ENCODE measurements at regions not wholly inside any gene's neighbourhood (a gene's known extent, or its start where the extent isn't known, plus 50 kb on each side); places are given as distances from the start of the nearest gene placed in this dataset.
"Not testable (repeated sequence)": the region's sequence is repeated elsewhere in the genome, so short reads cannot be mapped to it uniquely, and the experiment has no call there.

DNA sequence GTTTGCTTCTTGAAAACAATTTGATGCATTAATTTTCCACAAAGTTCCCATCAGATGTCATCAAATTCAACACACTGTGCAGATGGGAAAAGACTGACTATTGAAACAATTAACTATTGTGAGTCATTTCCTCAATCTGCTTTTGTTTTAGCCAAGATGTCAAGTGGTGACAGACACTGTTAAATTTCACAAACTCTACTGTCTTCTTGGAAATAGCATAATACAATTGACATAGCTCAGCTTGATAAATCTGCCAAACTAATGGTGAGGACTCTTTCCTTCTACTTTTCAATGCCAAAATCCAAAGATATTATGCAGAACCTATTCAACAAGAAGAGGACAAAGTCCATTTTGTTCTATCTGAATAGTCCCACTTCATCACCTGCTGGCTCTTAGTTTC, 242.3 kb downstream of the CAAP1 start:
- no peaks in the 10 kb centered on the region for H3K27me3 ChIP-seq (ENCODE audit: control insufficient read depth, insufficient read depth, low read length)
- no peak overlapping the region for H3K9ac ChIP-seq (ENCODE audit: low read length)
- no peak overlapping the region for H3K27ac ChIP-seq (ENCODE audit: low read depth, low read length)
- no peak overlapping the region for H3K4me3 ChIP-seq (ENCODE audit: low read length)
- no peaks in the 10 kb centered on the region for H3K36me3 ChIP-seq (ENCODE audit: control insufficient read depth, insufficient read depth, low read length)
- no peaks in the 10 kb centered on the region for H3K4me1 ChIP-seq (ENCODE audit: control insufficient read depth, insufficient read depth, low read length)

- no peaks in the 10 kb centered on the region for H3K27me3 ChIP-seq (ENCODE audit: control insufficient read depth, insufficient read depth, low read length)
- H3K4me3 ChIP-seq (ENCODE audit: low read length), result no peak overlapping the region
- H3K36me3 ChIP-seq (ENCODE audit: control insufficient read depth, insufficient read depth, low read length), result no peaks in the 10 kb centered on the region
- no peak overlapping the region for H3K9ac ChIP-seq (ENCODE audit: low read length)
- H3K4me1 ChIP-seq (ENCODE audit: control insufficient read depth, insufficient read depth, low read length), result no peaks in the 10 kb centered on the region
- no peak overlapping the region for H3K27ac ChIP-seq (ENCODE audit: low read depth, low read length)
Measured at GRCh38 chr9:26643826-26644225, 248.8 kb downstream of the CAAP1 start.

DNA sequence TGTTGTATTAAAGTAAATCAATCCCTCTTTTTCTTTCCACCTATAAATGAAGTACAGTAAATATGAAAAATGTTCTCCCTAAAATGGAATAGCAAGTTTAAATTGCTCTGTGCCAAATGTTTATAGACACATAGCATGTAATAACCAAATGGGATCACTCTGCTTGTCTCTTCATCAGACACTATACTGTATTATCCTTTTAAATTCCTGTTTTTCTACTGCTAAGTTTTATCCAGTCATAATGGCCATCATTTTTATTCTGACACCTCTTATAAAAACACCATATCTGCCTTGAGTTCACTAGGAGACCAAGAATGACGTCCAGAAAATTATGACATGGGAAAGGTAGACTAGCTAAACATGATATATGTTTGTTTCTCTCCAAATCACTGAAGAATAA, 252.8 kb downstream of the CAAP1 start:
- no peaks in the 10 kb centered on the region for H3K36me3 ChIP-seq (ENCODE audit: control insufficient read depth, insufficient read depth, low read length)
- no peak overlapping the region for H3K9ac ChIP-seq (ENCODE audit: low read length)
- H3K27ac ChIP-seq (ENCODE audit: low read depth, low read length), result no peak overlapping the region
- H3K27me3 ChIP-seq (ENCODE audit: control insufficient read depth, insufficient read depth, low read length), result no peaks in the 10 kb centered on the region
- H3K4me3 ChIP-seq (ENCODE audit: low read length), result no peak overlapping the region
- no peaks in the 10 kb centered on the region for H3K4me1 ChIP-seq (ENCODE audit: control insufficient read depth, insufficient read depth, low read length)

DNA sequence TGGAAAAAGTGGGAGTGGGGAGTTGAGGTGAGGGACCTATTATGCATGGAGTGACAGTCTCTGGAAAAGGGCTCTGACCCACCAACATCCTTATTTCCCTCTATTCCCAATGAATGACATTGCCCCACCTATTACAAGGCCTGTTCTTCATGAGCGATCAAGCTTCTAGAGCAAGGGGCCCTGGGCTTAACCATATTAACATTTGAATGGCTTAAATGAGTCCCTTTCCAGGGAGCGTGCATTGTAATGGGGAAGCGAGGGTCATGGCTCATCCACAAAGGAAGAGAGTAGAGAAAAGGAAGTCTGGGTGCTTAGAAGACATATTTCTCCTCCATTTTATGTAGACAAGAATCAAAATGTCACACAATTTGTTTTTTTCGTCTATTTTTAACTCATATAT, 255.5 kb downstream of the CAAP1 start:
- H3K27me3 ChIP-seq (ENCODE audit: control insufficient read depth, insufficient read depth, low read length), result no peaks in the 10 kb centered on the region
- H3K27ac ChIP-seq (ENCODE audit: low read depth, low read length), result no peak overlapping the region

DNA sequence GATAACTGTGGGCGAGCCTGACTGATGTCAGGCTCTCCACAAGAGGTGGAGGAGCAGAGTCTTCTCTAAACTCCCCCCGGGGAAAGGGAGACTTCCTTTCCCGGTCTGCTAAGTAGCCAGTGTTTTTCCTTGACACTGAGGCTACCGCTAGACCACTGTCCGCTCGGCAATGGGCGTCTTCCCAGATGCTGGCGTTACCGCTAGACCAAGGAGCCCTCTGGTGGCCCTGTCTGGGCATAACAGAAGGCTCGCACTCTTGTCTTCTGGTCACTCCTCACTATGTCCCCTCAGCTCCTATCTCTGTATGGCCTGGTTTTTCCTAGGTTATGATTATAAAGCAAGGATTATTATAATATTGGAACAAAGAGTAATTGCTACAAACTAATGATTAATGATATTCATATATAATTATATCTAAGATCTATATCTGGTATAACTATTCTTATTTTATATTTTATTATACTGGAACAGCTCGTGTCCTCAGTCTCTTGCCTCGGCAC, 278.7 kb downstream of the CAAP1 start:
- H3K4me3 ChIP-seq (ENCODE audit: low read length); H3K36me3 ChIP-seq (ENCODE audit: control insufficient read depth, insufficient read depth, low read length); H3K9ac ChIP-seq (ENCODE audit: low read length); H3K4me1 ChIP-seq (ENCODE audit: control insufficient read depth, insufficient read depth, low read length); H3K27ac ChIP-seq (ENCODE audit: low read depth, low read length); H3K27me3 ChIP-seq (ENCODE audit: control insufficient read depth, insufficient read depth, low read length): not testable (repeated sequence)

More for the DNA sequence above, 255.5 kb downstream of the CAAP1 start:
- Histone ChIP-seq H3K9ac (ENCODE audit: low read length) (no peak overlapping the region), H3K4me1 (ENCODE audit: control insufficient read depth, insufficient read depth, low read length) (no peaks in the 10 kb centered on the region), H3K36me3 (ENCODE audit: control insufficient read depth, insufficient read depth, low read length) (no peaks in the 10 kb centered on the region), H3K4me3 (ENCODE audit: low read length) (no peak overlapping the region)

DNA sequence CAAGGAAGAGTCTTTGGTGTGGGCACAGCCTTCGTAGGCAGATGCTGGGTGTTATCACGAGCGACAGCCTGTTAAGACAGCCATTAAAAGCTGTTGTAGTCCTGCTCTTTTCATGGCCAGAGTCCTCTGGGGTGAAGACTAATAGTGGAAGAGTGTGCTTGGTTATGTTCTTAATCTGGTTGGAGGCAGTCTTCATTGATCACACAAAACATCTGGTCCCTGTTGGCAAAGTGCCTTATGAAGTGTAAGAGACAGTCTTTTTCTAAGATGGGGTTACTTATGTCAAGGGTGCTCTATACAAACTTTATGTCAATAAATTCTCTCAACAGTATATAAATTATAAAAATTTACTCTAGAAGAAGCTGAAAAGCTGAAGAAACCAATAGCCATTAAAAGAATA, 280.4 kb downstream of the CAAP1 start:
- H3K27me3 ChIP-seq (ENCODE audit: control insufficient read depth, insufficient read depth, low read length), result no peaks in the 10 kb centered on the region
- no peak overlapping the region for H3K9ac ChIP-seq (ENCODE audit: low read length)
- no peaks in the 10 kb centered on the region for H3K4me1 ChIP-seq (ENCODE audit: control insufficient read depth, insufficient read depth, low read length)
- no peak overlapping the region for H3K4me3 ChIP-seq (ENCODE audit: low read length)
- H3K27ac ChIP-seq (ENCODE audit: low read depth, low read length), result no peak overlapping the region
- H3K36me3 ChIP-seq (ENCODE audit: control insufficient read depth, insufficient read depth, low read length), result no peaks in the 10 kb centered on the region

GRCh38 chr9:26606756-26607155, 285.8 kb downstream of the CAAP1 start:
- Histone ChIP-seq H3K36me3 (ENCODE audit: control insufficient read depth, insufficient read depth, low read length) (no peaks in the 10 kb centered on the region), H3K4me1 (ENCODE audit: control insufficient read depth, insufficient read depth, low read length) (no peaks in the 10 kb centered on the region), H3K4me3 (ENCODE audit: low read length) (no peak overlapping the region), H3K9ac (ENCODE audit: low read length) (no peak overlapping the region), H3K27ac (ENCODE audit: low read depth, low read length) (no peak overlapping the region), H3K27me3 (ENCODE audit: control insufficient read depth, insufficient read depth, low read length) (no peaks in the 10 kb centered on the region)

GRCh38 chr9:26605367-26605766, 287.2 kb downstream of the CAAP1 start:
- Histone ChIP-seq H3K36me3 (ENCODE audit: control insufficient read depth, insufficient read depth, low read length) (no peaks in the 10 kb centered on the region), H3K27me3 (ENCODE audit: control insufficient read depth, insufficient read depth, low read length) (no peaks in the 10 kb centered on the region), H3K4me3 (ENCODE audit: low read length) (no peak overlapping the region), H3K9ac (ENCODE audit: low read length) (no peak overlapping the region), H3K27ac (ENCODE audit: low read depth, low read length) (no peak overlapping the region), H3K4me1 (ENCODE audit: control insufficient read depth, insufficient read depth, low read length) (no peaks in the 10 kb centered on the region)

DNA sequence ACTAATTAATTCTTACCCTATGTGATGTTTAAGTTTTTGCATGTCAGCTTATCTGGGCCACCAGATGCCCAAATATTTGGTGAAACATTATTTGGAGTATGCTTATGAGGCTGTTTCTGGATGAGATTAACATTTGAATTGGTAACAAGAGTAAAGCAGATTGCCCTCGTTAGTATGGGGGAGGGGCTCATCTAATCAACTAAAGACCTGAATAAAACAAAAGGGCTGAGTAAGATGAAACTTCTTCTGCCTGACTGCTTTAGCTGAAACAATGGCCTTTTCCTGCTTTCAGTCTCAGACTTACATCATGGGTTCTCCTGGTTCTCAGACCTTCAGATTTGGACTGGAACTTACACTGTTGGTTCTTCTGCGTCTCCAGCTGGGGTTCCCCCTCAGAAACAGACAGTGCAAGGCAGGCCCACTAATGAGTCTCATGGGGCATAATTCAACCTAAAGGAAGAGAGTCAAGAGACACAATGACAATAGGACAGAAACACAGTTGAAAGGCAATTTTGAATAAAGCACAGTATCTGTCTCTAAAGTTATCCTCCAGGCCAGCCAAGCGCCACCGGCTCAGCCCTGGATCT, 288.4 kb downstream of the CAAP1 start:
- H3K4me3 ChIP-seq (ENCODE audit: low read length), result no peak overlapping the region
- H3K27ac ChIP-seq (ENCODE audit: low read depth, low read length), result no peak overlapping the region
- no peaks in the 10 kb centered on the region for H3K27me3 ChIP-seq (ENCODE audit: control insufficient read depth, insufficient read depth, low read length)
- no peaks in the 10 kb centered on the region for H3K36me3 ChIP-seq (ENCODE audit: control insufficient read depth, insufficient read depth, low read length)
- no peak overlapping the region for H3K9ac ChIP-seq (ENCODE audit: low read length)
- no peaks in the 10 kb centered on the region for H3K4me1 ChIP-seq (ENCODE audit: control insufficient read depth, insufficient read depth, low read length)

GRCh38 chr9:26603617-26604016, 289.0 kb downstream of the CAAP1 start:
- H3K36me3 ChIP-seq (ENCODE audit: control insufficient read depth, insufficient read depth, low read length), result no peaks in the 10 kb centered on the region
- no peak overlapping the region for H3K9ac ChIP-seq (ENCODE audit: low read length)
- no peak overlapping the region for H3K4me3 ChIP-seq (ENCODE audit: low read length)
- no peak overlapping the region for H3K27ac ChIP-seq (ENCODE audit: low read depth, low read length)
- no peaks in the 10 kb centered on the region for H3K27me3 ChIP-seq (ENCODE audit: control insufficient read depth, insufficient read depth, low read length)
- no peaks in the 10 kb centered on the region for H3K4me1 ChIP-seq (ENCODE audit: control insufficient read depth, insufficient read depth, low read length)

- Histone ChIP-seq H3K4me1 (ENCODE audit: control insufficient read depth, insufficient read depth, low read length) (no peaks in the 10 kb centered on the region), H3K27me3 (ENCODE audit: control insufficient read depth, insufficient read depth, low read length) (no peaks in the 10 kb centered on the region), H3K36me3 (ENCODE audit: control insufficient read depth, insufficient read depth, low read length) (no peaks in the 10 kb centered on the region), H3K9ac (ENCODE audit: low read length) (no peak overlapping the region), H3K4me3 (ENCODE audit: low read length) (no peak overlapping the region), H3K27ac (ENCODE audit: low read depth, low read length) (no peak overlapping the region)
Measured at GRCh38 chr9:26597542-26598149, 295.0 kb downstream of the CAAP1 start.

DNA sequence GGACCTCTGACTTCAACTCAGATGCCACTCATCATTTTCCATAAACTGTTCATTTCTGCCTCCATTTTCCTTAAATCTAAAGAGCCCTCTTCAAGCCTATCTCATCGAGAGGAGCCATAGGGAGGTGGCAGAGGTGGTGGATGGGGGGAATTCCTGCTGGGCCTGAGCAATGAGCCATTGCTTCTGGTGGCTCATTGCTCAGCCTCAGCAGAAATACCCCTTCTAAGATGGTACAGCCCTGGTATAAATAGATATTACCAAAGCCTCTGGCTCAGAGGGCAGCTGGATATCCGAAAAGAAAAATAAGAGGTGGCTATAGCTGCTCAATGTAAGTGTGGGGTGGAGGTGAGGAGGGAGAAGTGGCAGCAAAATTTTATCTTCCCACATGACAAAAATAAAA, 313.5 kb downstream of the CAAP1 start:
- Histone ChIP-seq H3K27me3 (ENCODE audit: control insufficient read depth, insufficient read depth, low read length) (no peaks in the 10 kb centered on the region), H3K4me1 (ENCODE audit: control insufficient read depth, insufficient read depth, low read length) (no peaks in the 10 kb centered on the region), H3K9ac (ENCODE audit: low read length) (no peak overlapping the region), H3K4me3 (ENCODE audit: low read length) (no peak overlapping the region), H3K36me3 (ENCODE audit: control insufficient read depth, insufficient read depth, low read length) (no peaks in the 10 kb centered on the region), H3K27ac (ENCODE audit: low read depth, low read length) (no peak overlapping the region)

DNA sequence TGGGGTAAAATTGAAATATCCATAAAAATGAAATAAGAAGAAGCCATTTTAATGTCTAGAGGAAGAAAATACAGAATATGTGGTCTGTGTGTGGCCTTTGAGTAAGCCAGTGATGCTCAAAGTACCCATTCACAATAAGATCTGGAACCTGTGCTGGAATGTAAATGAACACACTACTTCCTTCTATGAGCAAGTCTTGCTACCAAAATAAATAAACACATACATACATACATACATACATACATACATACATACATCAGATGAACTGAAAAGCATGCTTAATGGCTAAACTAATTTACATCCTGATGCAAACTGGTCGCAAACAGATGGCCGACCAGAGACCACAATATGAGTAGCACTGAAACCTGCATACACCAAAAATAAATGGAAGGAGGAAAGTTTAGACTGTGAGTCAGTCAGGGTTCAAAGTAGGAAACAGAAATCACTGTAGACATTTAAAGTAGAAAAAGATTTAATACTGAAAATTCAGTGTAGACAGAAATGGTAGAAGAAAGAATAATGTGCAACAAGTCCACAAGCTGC, 317.6 kb downstream of the CAAP1 start:
- Histone ChIP-seq H3K36me3 (ENCODE audit: control insufficient read depth, insufficient read depth, low read length) (no peaks in the 10 kb centered on the region), H3K9ac (ENCODE audit: low read length) (no peak overlapping the region), H3K27me3 (ENCODE audit: control insufficient read depth, insufficient read depth, low read length) (no peaks in the 10 kb centered on the region), H3K4me1 (ENCODE audit: control insufficient read depth, insufficient read depth, low read length) (no peaks in the 10 kb centered on the region), H3K4me3 (ENCODE audit: low read length) (no peak overlapping the region), H3K27ac (ENCODE audit: low read depth, low read length) (no peak overlapping the region)

Data from rectal smooth muscle tissue (tissue), 1 donor.